ENCODE measurements at regions not wholly inside any gene's neighbourhood (a gene's known extent, or its start where the extent isn't known, plus 50 kb on each side); places are given as distances from the start of the nearest gene placed in this dataset.
"Not testable (repeated sequence)": the region's sequence is repeated elsewhere in the genome, so short reads cannot be mapped to it uniquely, and the experiment has no call there.

DNA sequence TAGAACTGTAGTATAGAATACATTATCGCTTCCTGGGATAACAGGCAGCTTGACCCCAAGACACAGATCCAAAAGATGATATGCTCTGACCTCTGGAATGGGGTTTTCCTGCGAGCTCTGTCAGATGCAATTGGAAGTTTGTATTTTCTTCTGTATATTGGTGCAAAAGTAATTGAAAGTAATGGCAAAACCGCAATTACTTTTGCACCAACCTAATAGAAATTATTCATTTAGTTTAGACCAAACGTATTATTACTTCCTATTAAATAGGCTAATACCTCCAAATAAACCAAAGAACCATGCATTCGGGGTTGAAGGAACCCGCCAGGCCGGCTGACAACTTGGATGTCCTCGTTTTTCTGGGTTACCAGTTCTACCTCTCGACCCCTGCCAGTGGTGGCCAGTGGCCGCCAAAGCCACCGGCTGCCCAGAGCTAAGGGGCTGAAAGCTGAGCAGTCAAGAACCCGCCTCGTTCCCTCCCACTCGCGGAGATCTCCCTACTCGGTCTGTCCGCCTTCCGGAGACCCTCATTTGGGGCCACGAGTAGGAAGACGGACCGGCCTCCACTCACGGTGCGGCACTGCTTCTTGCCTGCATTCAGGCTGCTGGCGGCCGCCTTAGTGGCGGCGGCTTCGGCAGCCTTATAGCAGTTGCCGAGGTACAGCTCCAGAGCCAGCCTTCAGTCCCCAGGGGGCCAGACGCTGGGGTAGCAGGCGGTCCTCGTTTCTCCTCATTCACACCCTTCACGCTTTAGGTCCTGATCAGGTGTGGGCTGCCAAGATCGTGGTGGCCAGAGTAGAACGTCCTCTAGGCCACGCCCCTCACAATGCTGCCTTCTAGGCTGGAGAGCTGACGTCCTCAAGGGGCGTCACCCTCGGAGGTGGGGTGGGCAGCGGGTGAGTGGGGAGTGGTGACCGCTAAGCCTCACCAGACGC lies 121.9 kb downstream of the RBMX2 start:
- Histone ChIP-seq H3K27me3 (ENCODE audit: low read depth, low read length) (no peaks in the 10 kb centered on the region), H3K36me3 (ENCODE audit: control insufficient read depth in 1 of 2, insufficient read depth in 2 of 2, low read length in 2 of 2) (no peaks in the 10 kb centered on the region), H3K9me3 (ENCODE audit: control insufficient read depth in 1 of 2, low read length in 2 of 2) (no peaks in the 10 kb centered on the region), H3K4me1 (ENCODE audit: control insufficient read depth in 1 of 2, insufficient read depth in 2 of 2, low read length in 2 of 2) (no peaks in the 10 kb centered on the region), H3K27ac (ENCODE audit: low read length) (no peak overlapping the region), H3K4me3 (ENCODE audit: low read depth in 1 of 2, low read length in 2 of 2) (peak overlapping the region; percentile 33 to 62)

DNA sequence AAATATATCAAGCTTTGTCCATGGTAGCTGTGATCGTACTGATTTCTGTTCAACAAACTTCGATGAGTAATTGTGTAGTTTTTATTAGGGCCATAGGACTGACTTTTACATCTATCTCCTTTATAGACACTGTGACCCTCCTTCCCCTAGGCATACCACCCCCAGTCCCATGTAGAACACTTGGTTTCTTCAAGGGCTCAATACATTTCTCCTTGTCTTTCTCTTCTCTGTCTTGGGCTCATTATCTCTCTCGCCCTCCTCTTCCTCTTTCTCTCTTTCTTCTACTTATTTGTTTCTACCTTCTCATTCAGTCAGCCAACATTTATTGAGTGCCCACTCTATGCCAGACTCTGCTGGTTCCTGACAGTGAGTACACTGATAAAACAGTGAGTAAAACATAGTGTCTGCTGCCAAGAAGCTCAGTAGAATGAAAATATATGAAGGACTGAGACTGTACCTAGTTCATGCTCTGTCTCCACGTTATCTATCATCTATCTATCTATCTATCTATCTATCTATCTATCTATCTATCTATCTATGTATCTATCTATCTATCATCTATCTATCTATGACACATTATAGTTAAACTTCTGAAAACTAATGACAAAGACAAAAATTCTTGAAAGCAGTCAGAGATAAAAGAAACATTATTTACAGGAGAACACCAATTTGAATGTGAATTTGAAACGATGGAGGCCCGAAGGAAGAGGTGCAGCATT lies 122.8 kb downstream of the RBMX2 start:
- Histone ChIP-seq H3K27me3 (ENCODE audit: low read depth, low read length) (no peaks in the 10 kb centered on the region), H3K4me3 (ENCODE audit: low read depth in 1 of 2, low read length in 2 of 2) (peak overlapping the region; percentile 33 to 62), H3K4me1 (ENCODE audit: control insufficient read depth in 1 of 2, insufficient read depth in 2 of 2, low read length in 2 of 2) (no peaks in the 10 kb centered on the region), H3K9me3 (ENCODE audit: control insufficient read depth in 1 of 2, low read length in 2 of 2) (no peaks in the 10 kb centered on the region), H3K27ac (ENCODE audit: low read length) (no peak overlapping the region), H3K36me3 (ENCODE audit: control insufficient read depth in 1 of 2, insufficient read depth in 2 of 2, low read length in 2 of 2) (no peaks in the 10 kb centered on the region)

DNA sequence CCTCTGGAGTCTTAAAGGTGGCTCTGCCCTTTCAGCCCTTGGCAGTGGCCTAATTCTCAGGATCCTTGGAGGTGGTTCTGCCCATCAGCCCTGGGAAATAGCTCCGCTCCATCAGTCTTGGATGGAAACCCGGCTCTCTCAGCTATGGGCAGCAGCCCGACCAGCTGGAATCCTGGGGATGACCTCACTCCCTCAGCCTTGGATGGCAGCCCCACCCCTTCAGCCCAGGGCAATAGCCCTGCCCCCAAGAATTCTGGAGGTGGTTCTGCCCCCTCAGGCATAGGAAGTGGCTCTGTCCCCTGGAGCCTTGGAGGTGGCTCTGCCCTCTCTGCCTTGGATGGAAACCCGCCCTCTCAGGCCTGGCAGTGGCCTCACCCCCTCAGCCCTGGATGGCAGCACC lies 127.7 kb downstream of the RBMX2 start:
- Histone ChIP-seq H3K4me3 (ENCODE audit: low read depth in 1 of 2, low read length in 2 of 2) (no peak overlapping the region), H3K4me1 (ENCODE audit: control insufficient read depth in 1 of 2, insufficient read depth in 2 of 2, low read length in 2 of 2) (no peaks in the 10 kb centered on the region), H3K27me3 (ENCODE audit: low read depth, low read length) (no peaks in the 10 kb centered on the region), H3K27ac (ENCODE audit: low read length) (no peak overlapping the region), H3K36me3 (ENCODE audit: control insufficient read depth in 1 of 2, insufficient read depth in 2 of 2, low read length in 2 of 2) (no peaks in the 10 kb centered on the region), H3K9me3 (ENCODE audit: control insufficient read depth in 1 of 2, low read length in 2 of 2) (no peaks in the 10 kb centered on the region)

DNA sequence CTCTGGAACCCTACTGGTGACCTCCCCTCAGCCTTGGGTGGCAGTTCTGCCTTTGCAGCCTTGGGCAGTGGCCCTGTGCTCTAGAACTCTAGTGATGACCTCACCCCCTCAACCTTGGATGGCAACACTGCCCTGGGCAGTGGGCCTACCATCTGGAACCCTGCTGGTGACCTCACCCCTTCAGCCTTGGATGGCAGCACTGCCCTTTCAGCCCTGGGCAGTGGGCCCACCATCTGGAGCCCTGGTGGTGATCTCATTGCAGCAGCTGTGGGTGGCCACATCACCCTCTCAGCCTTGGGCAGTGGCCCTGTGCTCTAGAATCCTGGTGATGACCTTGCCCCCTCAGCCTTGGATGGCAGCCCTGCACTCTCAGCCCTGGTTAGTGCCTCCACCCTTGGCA lies 129.3 kb downstream of the RBMX2 start:
- H3K9me3 ChIP-seq (ENCODE audit: control insufficient read depth in 1 of 2, low read length in 2 of 2): no peaks in the 10 kb centered on the region
- H3K27me3 ChIP-seq (ENCODE audit: low read depth, low read length): no peaks in the 10 kb centered on the region
- H3K27ac ChIP-seq (ENCODE audit: low read length): no peak overlapping the region
- H3K4me3 ChIP-seq (ENCODE audit: low read depth in 1 of 2, low read length in 2 of 2): no peak overlapping the region
- H3K36me3 ChIP-seq (ENCODE audit: control insufficient read depth in 1 of 2, insufficient read depth in 2 of 2, low read length in 2 of 2): no peaks in the 10 kb centered on the region
- H3K4me1 ChIP-seq (ENCODE audit: control insufficient read depth in 1 of 2, insufficient read depth in 2 of 2, low read length in 2 of 2): no peaks in the 10 kb centered on the region

DNA sequence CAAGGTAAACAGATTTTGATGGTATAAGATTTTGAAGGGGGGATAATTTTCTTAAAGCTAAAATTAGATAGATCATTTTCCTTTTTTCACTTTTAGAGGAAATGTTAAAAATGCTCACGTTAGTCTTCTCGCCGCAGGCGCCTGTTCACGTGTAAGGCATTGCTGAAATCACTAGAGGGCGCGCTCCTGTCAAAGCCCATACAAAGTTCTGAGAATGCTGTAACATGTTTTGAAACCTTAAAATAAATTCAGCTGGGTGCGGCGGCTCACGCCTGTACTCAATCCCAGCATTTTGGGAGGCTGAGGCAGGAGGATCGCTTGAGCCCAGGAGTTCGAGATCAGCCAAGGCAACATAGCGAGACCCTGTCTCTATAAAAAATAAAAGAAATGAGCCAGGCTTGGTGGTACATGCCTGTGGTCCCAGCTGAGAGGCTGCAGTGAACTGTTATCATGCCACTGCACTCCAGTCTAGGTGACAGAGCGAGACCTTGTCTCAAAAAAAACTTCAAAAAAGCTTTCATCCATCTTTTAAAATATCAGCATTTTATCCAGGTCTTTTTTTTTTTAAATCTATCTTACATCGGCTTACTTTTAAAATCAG lies 138.0 kb downstream of the RBMX2 start:
- H3K27me3 ChIP-seq (ENCODE audit: low read depth, low read length): no peaks in the 10 kb centered on the region
- no peaks in the 10 kb centered on the region for H3K4me1 ChIP-seq (ENCODE audit: control insufficient read depth in 1 of 2, insufficient read depth in 2 of 2, low read length in 2 of 2)
- no peaks in the 10 kb centered on the region for H3K36me3 ChIP-seq (ENCODE audit: control insufficient read depth in 1 of 2, insufficient read depth in 2 of 2, low read length in 2 of 2)
- H3K9me3 ChIP-seq (ENCODE audit: control insufficient read depth in 1 of 2, low read length in 2 of 2): no peaks in the 10 kb centered on the region
- no peak overlapping the region for H3K27ac ChIP-seq (ENCODE audit: low read length)
- no peak overlapping the region for H3K4me3 ChIP-seq (ENCODE audit: low read depth in 1 of 2, low read length in 2 of 2)

DNA sequence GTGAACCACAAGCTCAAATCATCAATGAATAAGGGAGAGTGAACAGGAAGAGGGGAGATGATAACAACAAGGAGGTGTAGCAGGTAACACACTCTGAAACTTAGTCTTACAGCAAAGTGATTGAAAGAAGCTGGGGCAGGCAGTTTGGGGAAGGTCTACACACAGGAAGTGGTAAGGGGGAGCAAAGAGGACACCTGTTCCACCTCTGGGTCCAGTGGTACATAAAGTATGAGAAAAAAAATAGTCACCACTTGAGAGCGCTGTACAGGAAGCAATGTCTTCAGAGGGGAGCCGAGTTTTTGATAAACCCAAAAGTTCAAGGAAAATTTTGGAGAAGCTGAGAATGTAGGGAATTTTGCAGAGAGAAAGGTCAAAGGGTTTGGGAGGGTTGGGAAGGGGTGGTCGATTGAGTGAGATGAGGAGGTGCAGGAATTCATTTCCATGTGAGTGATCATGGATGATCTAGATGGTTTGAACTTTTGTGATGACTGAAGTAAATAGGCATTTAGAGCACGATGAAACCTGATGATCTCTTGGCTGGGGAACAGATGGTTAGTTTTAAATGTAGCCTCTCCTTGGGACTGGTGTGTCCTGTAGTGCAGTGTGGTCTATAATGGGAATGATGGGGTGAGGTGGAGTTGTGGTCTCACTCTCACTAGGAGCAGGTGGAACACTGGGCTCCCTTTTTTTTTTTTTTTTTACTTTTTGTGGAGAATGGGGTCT lies 142.0 kb downstream of the RBMX2 start:
- Histone ChIP-seq H3K27me3 (ENCODE audit: low read depth, low read length) (no peaks in the 10 kb centered on the region), H3K4me1 (ENCODE audit: control insufficient read depth in 1 of 2, insufficient read depth in 2 of 2, low read length in 2 of 2) (no peaks in the 10 kb centered on the region), H3K27ac (ENCODE audit: low read length) (no peak overlapping the region), H3K9me3 (ENCODE audit: control insufficient read depth in 1 of 2, low read length in 2 of 2) (no peaks in the 10 kb centered on the region), H3K4me3 (ENCODE audit: low read depth in 1 of 2, low read length in 2 of 2) (no peak overlapping the region), H3K36me3 (ENCODE audit: control insufficient read depth in 1 of 2, insufficient read depth in 2 of 2, low read length in 2 of 2) (no peaks in the 10 kb centered on the region)

DNA sequence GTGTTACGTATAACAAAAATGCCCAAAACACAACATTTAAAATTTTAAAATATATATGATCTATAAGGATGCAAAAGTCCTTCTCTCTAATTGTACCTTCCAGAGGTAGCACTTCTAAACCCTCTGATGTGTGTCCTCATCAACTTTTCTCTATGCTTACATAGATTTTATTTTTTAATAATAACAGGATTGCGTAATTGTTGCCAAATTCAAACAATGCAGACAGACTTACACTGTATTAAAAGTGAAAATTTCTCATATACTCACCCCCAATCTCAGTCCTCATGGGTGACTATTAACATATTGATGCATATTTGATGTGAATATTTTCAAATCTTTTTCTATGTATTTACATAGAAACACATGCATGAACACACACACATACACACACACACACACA lies 144.0 kb downstream of the RBMX2 start:
- no peaks in the 10 kb centered on the region for H3K27me3 ChIP-seq (ENCODE audit: low read depth, low read length)
- no peaks in the 10 kb centered on the region for H3K36me3 ChIP-seq (ENCODE audit: control insufficient read depth in 1 of 2, insufficient read depth in 2 of 2, low read length in 2 of 2)
- no peak overlapping the region for H3K27ac ChIP-seq (ENCODE audit: low read length)
- no peaks in the 10 kb centered on the region for H3K9me3 ChIP-seq (ENCODE audit: control insufficient read depth in 1 of 2, low read length in 2 of 2)
- H3K4me3 ChIP-seq (ENCODE audit: low read depth in 1 of 2, low read length in 2 of 2): no peak overlapping the region
- H3K4me1 ChIP-seq (ENCODE audit: control insufficient read depth in 1 of 2, insufficient read depth in 2 of 2, low read length in 2 of 2): no peaks in the 10 kb centered on the region

DNA sequence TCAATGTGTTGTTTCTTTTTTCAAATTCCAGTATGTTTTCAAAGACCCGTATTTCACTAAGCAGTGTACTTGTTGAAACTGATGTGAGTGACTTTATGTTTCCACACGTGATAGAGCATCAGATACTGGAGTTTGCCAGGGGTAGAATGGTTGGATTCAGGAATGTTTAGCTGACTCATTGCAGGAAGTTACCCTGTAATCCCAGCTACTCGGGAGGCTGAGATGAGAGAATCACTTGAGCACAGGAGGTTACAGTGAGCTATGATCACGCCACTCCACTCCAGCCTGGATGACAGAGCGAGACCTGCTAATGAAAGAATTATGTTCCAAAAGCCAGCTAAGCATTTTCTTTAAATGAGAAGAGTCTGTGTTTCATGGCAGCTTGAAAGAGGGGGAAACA lies 147.6 kb downstream of the RBMX2 start:
- not testable (repeated sequence) for H3K4me3 ChIP-seq (ENCODE audit: low read depth in 1 of 2, low read length in 2 of 2); H3K27ac ChIP-seq (ENCODE audit: low read length); H3K27me3 ChIP-seq (ENCODE audit: low read depth, low read length); H3K36me3 ChIP-seq (ENCODE audit: control insufficient read depth in 1 of 2, insufficient read depth in 2 of 2, low read length in 2 of 2); H3K9me3 ChIP-seq (ENCODE audit: control insufficient read depth in 1 of 2, low read length in 2 of 2); H3K4me1 ChIP-seq (ENCODE audit: control insufficient read depth in 1 of 2, insufficient read depth in 2 of 2, low read length in 2 of 2)

DNA sequence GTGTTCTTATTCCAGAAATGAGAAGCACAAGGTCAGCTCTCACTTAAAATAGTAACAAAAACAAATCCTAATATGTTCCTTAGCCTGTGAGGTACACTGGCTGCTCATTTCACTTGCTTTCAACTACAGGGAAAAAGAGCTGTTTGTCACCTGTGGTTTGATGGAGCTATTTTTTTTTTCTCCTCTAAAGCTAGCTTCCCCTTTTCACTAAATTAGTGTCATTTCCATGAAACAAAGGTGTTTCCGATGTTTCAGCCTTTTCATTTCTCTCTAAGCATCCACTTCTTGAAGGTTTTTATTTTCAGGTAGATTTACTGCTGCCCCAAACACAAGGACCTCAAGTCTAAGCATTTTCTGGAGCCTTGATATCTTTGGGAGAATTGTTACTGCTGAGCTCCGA lies 148.6 kb downstream of the RBMX2 start:
- no peak overlapping the region for H3K27ac ChIP-seq (ENCODE audit: low read length)
- H3K4me3 ChIP-seq (ENCODE audit: low read depth in 1 of 2, low read length in 2 of 2): no peak overlapping the region
- H3K4me1 ChIP-seq (ENCODE audit: control insufficient read depth in 1 of 2, insufficient read depth in 2 of 2, low read length in 2 of 2): no peaks in the 10 kb centered on the region
- no peaks in the 10 kb centered on the region for H3K27me3 ChIP-seq (ENCODE audit: low read depth, low read length)
- H3K36me3 ChIP-seq (ENCODE audit: control insufficient read depth in 1 of 2, insufficient read depth in 2 of 2, low read length in 2 of 2): no peaks in the 10 kb centered on the region
- no peaks in the 10 kb centered on the region for H3K9me3 ChIP-seq (ENCODE audit: control insufficient read depth in 1 of 2, low read length in 2 of 2)

DNA sequence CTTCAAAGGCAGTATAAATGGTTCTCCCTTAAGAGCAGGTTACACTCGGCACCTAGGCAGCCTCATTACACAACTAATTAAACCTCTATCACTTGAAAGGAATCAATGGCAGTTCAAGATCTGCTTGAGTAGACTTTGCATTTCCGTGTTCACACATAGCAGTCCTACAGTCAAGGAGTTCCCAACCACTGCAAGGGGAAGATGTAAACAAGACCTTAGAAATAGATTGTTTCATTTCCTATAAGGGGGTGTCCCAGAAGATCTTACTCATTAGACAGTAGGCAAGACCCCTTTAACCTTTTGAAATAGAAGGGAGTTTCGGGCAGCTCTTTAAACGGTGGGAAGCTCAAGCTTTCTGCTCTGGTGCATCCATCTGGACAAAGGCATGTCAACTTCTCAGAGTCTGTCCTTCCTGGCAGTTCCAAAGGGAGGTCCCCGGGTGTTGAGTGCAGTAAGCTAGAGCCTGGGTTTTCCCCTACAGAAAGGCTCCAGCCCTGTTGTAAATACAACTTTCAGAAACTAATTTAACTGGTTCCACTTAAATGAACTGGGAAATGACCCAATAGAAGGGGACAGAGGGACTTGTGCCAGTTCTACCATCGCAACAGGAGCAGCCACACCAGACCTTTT lies 150.8 kb downstream of the RBMX2 start:
- Histone ChIP-seq H3K27me3 (ENCODE audit: low read depth, low read length) (no peaks in the 10 kb centered on the region), H3K9me3 (ENCODE audit: control insufficient read depth in 1 of 2, low read length in 2 of 2) (no peaks in the 10 kb centered on the region), H3K4me1 (ENCODE audit: control insufficient read depth in 1 of 2, insufficient read depth in 2 of 2, low read length in 2 of 2) (no peaks in the 10 kb centered on the region), H3K27ac (ENCODE audit: low read length) (no peak overlapping the region), H3K4me3 (ENCODE audit: low read depth in 1 of 2, low read length in 2 of 2) (no peak overlapping the region), H3K36me3 (ENCODE audit: control insufficient read depth in 1 of 2, insufficient read depth in 2 of 2, low read length in 2 of 2) (no peaks in the 10 kb centered on the region)

DNA sequence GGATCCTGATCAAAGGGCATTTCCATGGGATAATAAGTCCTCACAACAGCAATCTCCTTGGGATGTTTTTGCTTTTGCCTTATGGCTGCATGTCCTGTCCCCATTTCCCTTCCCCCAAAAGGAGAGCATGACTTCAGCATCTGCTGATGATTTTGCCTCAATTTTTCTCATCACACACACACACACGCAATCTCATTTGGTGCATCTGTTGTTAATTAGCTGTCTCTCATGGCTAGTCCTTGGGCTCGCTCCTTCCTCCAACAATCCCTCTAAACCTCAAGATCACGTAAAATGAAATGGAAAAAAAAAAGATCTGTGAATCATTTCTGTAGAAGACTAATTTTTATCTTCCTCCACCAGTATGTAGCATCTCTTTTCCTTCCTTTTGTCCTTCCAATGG lies 153.6 kb downstream of the RBMX2 start:
- Histone ChIP-seq H3K27ac (ENCODE audit: low read length) (no peak overlapping the region), H3K36me3 (ENCODE audit: control insufficient read depth in 1 of 2, insufficient read depth in 2 of 2, low read length in 2 of 2) (no peaks in the 10 kb centered on the region), H3K27me3 (ENCODE audit: low read depth, low read length) (no peaks in the 10 kb centered on the region), H3K9me3 (ENCODE audit: control insufficient read depth in 1 of 2, low read length in 2 of 2) (no peaks in the 10 kb centered on the region), H3K4me3 (ENCODE audit: low read depth in 1 of 2, low read length in 2 of 2) (no peak overlapping the region), H3K4me1 (ENCODE audit: control insufficient read depth in 1 of 2, insufficient read depth in 2 of 2, low read length in 2 of 2) (no peaks in the 10 kb centered on the region)
